ENCODE measurements at regions not wholly inside any gene's neighbourhood (a gene's known extent, or its start where the extent isn't known, plus 50 kb on each side); places are given as distances from the start of the nearest gene placed in this dataset.

- Mint-ChIP-seq H3K27me3 (ENCODE audit: low read depth) (no peaks in the 10 kb centered on the region), H3K36me3 (ENCODE audit: low read depth) (peaks cover 7% of the 10 kb centered on the region), H3K4me3 (no peak overlapping the region), H3K27ac (ENCODE audit: unreplicated experiment) (no peak overlapping the region), H3K4me1 (no peaks in the 10 kb centered on the region), H3K9me3 (peaks cover 6% of the 10 kb centered on the region)
- DNase-seq (ENCODE audit: low read depth, low spot score), result no peak
- TF ChIP-seq CTCF (conservative IDR thresholded peaks at IDR 0.05), result no peak
These were observed 302.4 kb upstream of the POU3F2 start for GRCh38 chr6:98532004-98532403.

- Mint-ChIP-seq H3K27ac (ENCODE audit: unreplicated experiment) (no peak overlapping the region), H3K4me3 (no peak overlapping the region), H3K27me3 (ENCODE audit: low read depth) (no peaks in the 10 kb centered on the region), H3K9me3 (no peaks in the 10 kb centered on the region), H3K36me3 (ENCODE audit: low read depth) (no peaks in the 10 kb centered on the region), H3K4me1 (peaks cover 15% of the 10 kb centered on the region)
- no peak for DNase-seq (ENCODE audit: low read depth, low spot score)
- TF ChIP-seq CTCF (conservative IDR thresholded peaks at IDR 0.05), result peak; percentile 38
These were observed 294.6 kb upstream of the POU3F2 start for GRCh38 chr6:98539741-98540140.

GRCh38 chr6:98546376-98546775 lies 288.0 kb upstream of the POU3F2 start:
- no peak overlapping the region for H3K4me3 Mint-ChIP-seq
- no peak overlapping the region for H3K27ac Mint-ChIP-seq (ENCODE audit: unreplicated experiment)
- no peak for DNase-seq (ENCODE audit: low read depth, low spot score)
- no peak for TF ChIP-seq CTCF (conservative IDR thresholded peaks at IDR 0.05)
- H3K36me3 Mint-ChIP-seq (ENCODE audit: low read depth), result no peaks in the 10 kb centered on the region
- H3K27me3 Mint-ChIP-seq (ENCODE audit: low read depth), result no peaks in the 10 kb centered on the region
- H3K9me3 Mint-ChIP-seq, result no peaks in the 10 kb centered on the region
- peaks cover 29% of the 10 kb centered on the region for H3K4me1 Mint-ChIP-seq

GRCh38 chr6:98547151-98547550 lies 287.2 kb upstream of the POU3F2 start:
- Mint-ChIP-seq H3K9me3 (no peaks in the 10 kb centered on the region), H3K4me3 (no peak overlapping the region), H3K27me3 (ENCODE audit: low read depth) (no peaks in the 10 kb centered on the region), H3K36me3 (ENCODE audit: low read depth) (no peaks in the 10 kb centered on the region), H3K27ac (ENCODE audit: unreplicated experiment) (no peak overlapping the region), H3K4me1 (peaks cover 29% of the 10 kb centered on the region)
- TF ChIP-seq CTCF (conservative IDR thresholded peaks at IDR 0.05), result no peak
- DNase-seq (ENCODE audit: low read depth, low spot score), result no peak

- no peak for DNase-seq (ENCODE audit: low read depth, low spot score)
- Mint-ChIP-seq H3K4me1 (peaks cover 29% of the 10 kb centered on the region), H3K27me3 (ENCODE audit: low read depth) (no peaks in the 10 kb centered on the region), H3K27ac (ENCODE audit: unreplicated experiment) (peak overlapping the region; percentile 24), H3K9me3 (no peaks in the 10 kb centered on the region), H3K4me3 (no peak overlapping the region), H3K36me3 (ENCODE audit: low read depth) (no peaks in the 10 kb centered on the region)
- no peak for TF ChIP-seq CTCF (conservative IDR thresholded peaks at IDR 0.05)
These were observed 286.7 kb upstream of the POU3F2 start for GRCh38 chr6:98547634-98548033.

- peaks cover 29% of the 10 kb centered on the region for H3K4me1 Mint-ChIP-seq
- no peaks in the 10 kb centered on the region for H3K27me3 Mint-ChIP-seq (ENCODE audit: low read depth)
- H3K27ac Mint-ChIP-seq (ENCODE audit: unreplicated experiment), result no peak overlapping the region
- DNase-seq (ENCODE audit: low read depth, low spot score), result no peak
- no peaks in the 10 kb centered on the region for H3K36me3 Mint-ChIP-seq (ENCODE audit: low read depth)
- H3K9me3 Mint-ChIP-seq, result no peaks in the 10 kb centered on the region
- no peak for TF ChIP-seq CTCF (conservative IDR thresholded peaks at IDR 0.05)
- H3K4me3 Mint-ChIP-seq, result no peak overlapping the region
These were observed 286.1 kb upstream of the POU3F2 start for GRCh38 chr6:98548301-98548700.
